Lower lobe of right lung (tissue), 2 donors: ENCODE measurements at regions not wholly inside any gene's neighbourhood (a gene's known extent, or its start where the extent isn't known, plus 50 kb on each side); places are given as distances from the start of the nearest gene placed in this dataset.
"Not testable (repeated sequence)": the region's sequence is repeated elsewhere in the genome, so short reads cannot be mapped to it uniquely, and the experiment has no call there.

Experiments used
- ATAC-seq, 2 donors: fragments of 200-7000 bp; cut with Tn5 transposase; one replicate each; pipeline ENCODE4 v1.9.1; 2020 to 2022; ENCODE audit warnings: mild to moderate bottlenecking in 2 of 2, moderate library complexity in 2 of 2
- DNase-seq: peaks from one replicate; pipeline ENCODE4 v3.0.0-alpha.2; 2020
- H3K27ac ChIP-seq: fragments of 200-600 bp; one replicate; pipeline ENCODE4 v1.8.0; 2022
- H3K27me3 ChIP-seq: fragments of 200-600 bp; one replicate; pipeline ENCODE4 v1.8.0; 2022; ENCODE audit warnings: low read depth
- H3K36me3 ChIP-seq: fragments of 200-600 bp; one replicate; pipeline ENCODE4 v1.8.0; 2022; ENCODE audit warnings: mild to moderate bottlenecking
- H3K4me1 ChIP-seq: fragments of 200-600 bp; one replicate; pipeline ENCODE4 v1.8.0; 2022
- H3K4me3 ChIP-seq: fragments of 200-600 bp; one replicate; pipeline ENCODE4 v1.8.0; 2022; ENCODE audit warnings: mild to moderate bottlenecking
- H3K9me3 ChIP-seq: fragments of 200-600 bp; one replicate; pipeline ENCODE4 v1.8.0; 2022
- intact Hi-C: fragments of 100-400 bp; cut with DNase I; formaldehyde crosslinking; loops from one replicate; pipeline ENCODE4 v1.11.0; 2022
- donor health status: DM: no; HTN: yes; CAD: no; lungs with severe emphysema.

DNA sequence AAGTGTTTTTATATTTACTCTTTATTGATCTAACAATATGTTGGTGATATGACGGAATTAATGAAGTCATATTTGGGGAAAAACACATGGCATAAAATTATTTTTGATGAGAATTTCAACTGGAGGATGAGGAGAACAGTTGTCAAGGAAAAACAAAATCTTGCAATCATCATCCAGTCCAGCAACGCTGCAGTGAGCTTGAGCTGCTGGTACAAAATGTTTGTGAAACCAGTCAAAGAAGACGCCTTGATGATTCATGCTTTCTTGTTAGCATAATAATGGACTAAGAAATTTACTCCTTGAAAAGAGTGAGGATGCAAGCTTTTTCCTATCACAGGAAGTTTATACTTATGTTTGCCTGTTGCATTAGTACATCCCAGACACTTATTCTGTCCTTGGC lies 64.1 kb upstream of the RUBCNL start:
- H3K4me1 ChIP-seq, H3K27ac ChIP-seq, DNase-seq, ATAC-seq, H3K9me3 ChIP-seq, intact Hi-C loops, H3K36me3 ChIP-seq, H3K4me3 ChIP-seq, H3K27me3 ChIP-seq: not testable (repeated sequence)

GRCh38 chr13:46449949-46450348 lies 62.9 kb upstream of the RUBCNL start:
- DNase-seq, H3K27me3 ChIP-seq, H3K27ac ChIP-seq, H3K36me3 ChIP-seq, H3K9me3 ChIP-seq, H3K4me3 ChIP-seq, intact Hi-C loops, ATAC-seq, H3K4me1 ChIP-seq: not testable (repeated sequence)

GRCh38 chr13:46448148-46448547 lies 61.1 kb upstream of the RUBCNL start:
- H3K27me3 ChIP-seq, ATAC-seq, H3K4me3 ChIP-seq, H3K36me3 ChIP-seq, DNase-seq, intact Hi-C loops, H3K9me3 ChIP-seq, H3K27ac ChIP-seq, H3K4me1 ChIP-seq: not testable (repeated sequence)

DNA sequence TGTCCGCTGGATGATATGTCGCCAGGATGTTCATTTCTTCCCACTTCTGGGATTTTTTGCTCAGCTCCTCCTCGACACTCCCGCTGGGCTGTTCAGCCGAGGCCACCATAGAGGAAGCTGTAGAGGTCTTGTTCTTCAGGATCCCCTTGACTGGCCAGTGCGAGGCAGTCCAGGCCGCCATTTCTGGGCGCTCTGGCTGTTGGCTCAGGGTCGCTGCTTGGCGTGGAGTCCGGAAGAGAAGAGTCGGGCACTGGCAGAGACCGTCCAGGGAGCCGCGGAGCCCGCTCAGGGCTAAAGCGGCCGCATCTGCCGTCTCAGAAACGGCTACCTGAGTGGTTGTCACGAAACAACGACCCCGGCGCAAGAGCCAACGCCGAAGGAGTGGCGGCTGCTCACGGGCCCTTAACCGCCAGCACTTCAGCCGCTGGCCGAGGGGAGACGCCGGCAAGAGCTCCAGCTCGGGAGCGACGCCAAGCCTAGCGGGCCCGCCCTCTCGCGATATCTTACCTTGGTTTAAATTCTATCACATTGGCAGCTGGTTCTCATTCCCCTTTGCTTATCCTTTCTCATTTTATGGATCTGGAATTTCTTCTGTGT lies 50.9 kb upstream of the RUBCNL start:
- H3K9me3 ChIP-seq, H3K36me3 ChIP-seq, intact Hi-C loops, H3K27me3 ChIP-seq, H3K27ac ChIP-seq, H3K4me1 ChIP-seq, H3K4me3 ChIP-seq: not testable (repeated sequence)
- ATAC-seq (peak in 1 of 2 donors; percentile 39), DNase-seq (peak; percentile 32)
